Hematopoietic multipotent progenitor cell treated with erythropoietin and hydrocortisone succinate and interleukin-3 and kit ligand, for 6 days (in vitro differentiated cells): ENCODE measurements at regions not wholly inside any gene's neighbourhood (a gene's known extent, or its start where the extent isn't known, plus 50 kb on each side); places are given as distances from the start of the nearest gene placed in this dataset.
A peak's percentile ranks its signal among the peaks of the same experiment; 100 is the strongest.

Experiments used
- DNase-seq: peaks from one replicate; pipeline ENCODE4 v3.0.0-alpha.2; 2015

GRCh38 chr4:185862340-185862739, 50.3 kb upstream of the SORBS2 start:
- no peak for DNase-seq

- DNase-seq = no peak
Measured at GRCh38 chr4:185863946-185864345, 52.0 kb upstream of the SORBS2 start.

GRCh38 chr4:185865901-185866328, 53.9 kb upstream of the SORBS2 start:
- DNase-seq = no peak

GRCh38 chr4:185867770-185868169, 55.8 kb upstream of the SORBS2 start:
- no peak for DNase-seq

GRCh38 chr4:185868983-185869382, 57.0 kb upstream of the SORBS2 start:
- no peak for DNase-seq

- DNase-seq = no peak
Measured at GRCh38 chr4:185869427-185869826, 57.4 kb upstream of the SORBS2 start.

GRCh38 chr4:185870366-185870765, 58.4 kb upstream of the SORBS2 start:
- no peak for DNase-seq

- DNase-seq = no peak
Measured at GRCh38 chr4:185872747-185873380, 60.9 kb upstream of the SORBS2 start.

GRCh38 chr4:185874516-185875230, 62.7 kb upstream of the SORBS2 start:
- no peak for DNase-seq

GRCh38 chr4:185875316-185875907, 63.4 kb upstream of the SORBS2 start:
- no peak for DNase-seq

GRCh38 chr4:185878633-185879032, 66.6 kb upstream of the SORBS2 start:
- DNase-seq = no peak

GRCh38 chr4:185879666-185880312, 67.8 kb upstream of the SORBS2 start:
- DNase-seq = no peak

GRCh38 chr4:185880571-185880970, 68.6 kb upstream of the SORBS2 start:
- DNase-seq = no peak

- DNase-seq = no peak
Measured at GRCh38 chr4:185881430-185881829, 69.4 kb upstream of the SORBS2 start.

- no peak for DNase-seq
Measured at GRCh38 chr4:185883591-185883990, 71.6 kb upstream of the SORBS2 start.

- DNase-seq = no peak
Measured at GRCh38 chr4:185885075-185885474, 73.1 kb upstream of the SORBS2 start.

- DNase-seq = no peak
Measured at GRCh38 chr4:185885604-185886003, 73.6 kb upstream of the SORBS2 start.

- peak; percentile 8 for DNase-seq
Measured at GRCh38 chr4:185886832-185887524, 75.0 kb upstream of the SORBS2 start.

- DNase-seq = no peak
Measured at GRCh38 chr4:185888676-185889075, 76.7 kb upstream of the SORBS2 start.

- no peak for DNase-seq
Measured at GRCh38 chr4:185889585-185889984, 77.6 kb upstream of the SORBS2 start.

GRCh38 chr4:185890196-185890595, 78.2 kb upstream of the SORBS2 start:
- DNase-seq = no peak

- DNase-seq = no peak
Measured at GRCh38 chr4:185892165-185892564, 80.2 kb upstream of the SORBS2 start.

- DNase-seq = no peak
Measured at GRCh38 chr4:185893500-185893899, 81.5 kb upstream of the SORBS2 start.
